Adrenal gland (tissue), 9 donors: ENCODE measurements at regions not wholly inside any gene's neighbourhood (a gene's known extent, or its start where the extent isn't known, plus 50 kb on each side); places are given as distances from the start of the nearest gene placed in this dataset.

Experiments
- DNase-seq, 7 donors: peaks; one replicate each; pipeline ENCODE4 v3.0.0-alpha.2; 2019 to 2020
- H3K27ac ChIP-seq, 5 donors: fragments of 200-600 bp; sonication (generic) in 4 of 5; 1 replicate in 3 of 5; 2 replicates in 2 of 5; pipeline versions ENCODE4 v1.5.1 to v1.8.0; 2016 to 2020; ENCODE audit warnings: mild to moderate bottlenecking in 1 of 5
- H3K27me3 ChIP-seq: fragments of 200-600 bp; 2 replicates; pipeline ENCODE4 v1.8.0; 2021
- H3K36me3 ChIP-seq, 2 donors: fragments of 200-600 bp; replicated peaks in 1 of 2; 1 replicate in 1 of 2; 2 replicates in 1 of 2; pipeline versions ENCODE4 v1.5.1 to v1.8.0; 2018 to 2022
- H3K4me1 ChIP-seq, 2 donors: fragments of 200-600 bp; replicated peaks in 1 of 2; 1 replicate in 1 of 2; 2 replicates in 1 of 2; pipeline versions ENCODE4 v1.5.1 to v1.8.0; 2018 to 2021
- H3K4me3 ChIP-seq, 4 donors: fragments of 200-600 bp; sonication (generic) in 3 of 4; one replicate each; pipeline ENCODE4 v1.5.1; 2016 to 2018
- H3K9me3 ChIP-seq, 3 donors: fragments of 200-600 bp; sonication (generic) in 1 of 3; replicated peaks in 1 of 3; 1 replicate in 2 of 3; 2 replicates in 1 of 3; pipeline versions ENCODE4 v1.5.1 to v1.8.0; 2016 to 2021
- POLR2A ChIP-seq, 2 donors: fragments of 450-650 bp; IDR thresholded peaks; one replicate each; pipeline ENCODE4 v1.6.1; 2017; ENCODE audit warnings: antibody characterized with exemption in 2 of 2, mild to moderate bottlenecking in 2 of 2, moderate library complexity in 1 of 2
- WGBS, 4 donors: extraction: QIAGEN DNeasy Blood & Tissue Kit in 2 of 4; methylation state at CpG; one replicate each; pipeline versions ENCODE4 v1.1.5 to v1.1.7; 2013 to 2017; 5-methylcytosine and 5-hydroxymethylcytosine counted together
- intact Hi-C, 2 donors: fragments of 100-400 bp; cut with DNase I; formaldehyde crosslinking; loops; one replicate each; pipeline versions ENCODE4 v1.14.1 to v1.15.0; 2022 to 2023
- TF ChIP-seq, protein P1 (sequence below), 6 experiments: fragments of 450-650 bp in 4 of 6; fragments of 200-600 bp in 2 of 6; sonication (generic) in 1 of 6; IDR thresholded peaks; 1 replicate in 5 of 6; 2 replicates in 1 of 6; pipeline versions ENCODE4 v1.5.1 to v1.8.0; 2016 to 2021; ENCODE audit warnings: antibody characterized with exemption in 6 of 6, mild to moderate bottlenecking in 2 of 6, moderate library complexity in 1 of 6
- donor health status: healthy with polysubstance abuse.
- donor health status: Bipolar disorder and iron deficiency.
- donor health status: DM: yes; HTN: yes; CAD: no.
- donor health status: DM: no; HTN: no; CAD: no.
- donor health status: DM: no; HTN: no; CAD: no.

GRCh38 chr10:130889780-130890179, 421.7 kb downstream of the TCERG1L start:
- TF ChIP-seq POLR2A (IDR thresholded peaks at IDR 0.05) = no peak
- TF ChIP-seq, protein P1, sequence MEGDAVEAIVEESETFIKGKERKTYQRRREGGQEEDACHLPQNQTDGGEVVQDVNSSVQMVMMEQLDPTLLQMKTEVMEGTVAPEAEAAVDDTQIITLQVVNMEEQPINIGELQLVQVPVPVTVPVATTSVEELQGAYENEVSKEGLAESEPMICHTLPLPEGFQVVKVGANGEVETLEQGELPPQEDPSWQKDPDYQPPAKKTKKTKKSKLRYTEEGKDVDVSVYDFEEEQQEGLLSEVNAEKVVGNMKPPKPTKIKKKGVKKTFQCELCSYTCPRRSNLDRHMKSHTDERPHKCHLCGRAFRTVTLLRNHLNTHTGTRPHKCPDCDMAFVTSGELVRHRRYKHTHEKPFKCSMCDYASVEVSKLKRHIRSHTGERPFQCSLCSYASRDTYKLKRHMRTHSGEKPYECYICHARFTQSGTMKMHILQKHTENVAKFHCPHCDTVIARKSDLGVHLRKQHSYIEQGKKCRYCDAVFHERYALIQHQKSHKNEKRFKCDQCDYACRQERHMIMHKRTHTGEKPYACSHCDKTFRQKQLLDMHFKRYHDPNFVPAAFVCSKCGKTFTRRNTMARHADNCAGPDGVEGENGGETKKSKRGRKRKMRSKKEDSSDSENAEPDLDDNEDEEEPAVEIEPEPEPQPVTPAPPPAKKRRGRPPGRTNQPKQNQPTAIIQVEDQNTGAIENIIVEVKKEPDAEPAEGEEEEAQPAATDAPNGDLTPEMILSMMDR (IDR thresholded peaks at IDR 0.05) = no peak
- H3K4me3 ChIP-seq = no peak overlapping the region
- H3K27ac ChIP-seq = no peak overlapping the region
- H3K36me3 ChIP-seq = no peaks in the 10 kb centered on the region
- WGBS, 4 donors = 76 to 87% (median 80%) methylated on average over 5 to 6 of the region's 6 CpGs
- no peaks in the 10 kb centered on the region for H3K4me1 ChIP-seq
- intact Hi-C loops = no loop called here
- H3K27me3 ChIP-seq = no peaks in the 10 kb centered on the region
- no peaks in the 10 kb centered on the region for H3K9me3 ChIP-seq
- DNase-seq = no peak

GRCh38 chr10:130891066-130891465, 420.5 kb downstream of the TCERG1L start:
- no peak for DNase-seq
- H3K36me3 ChIP-seq = no peaks in the 10 kb centered on the region
- no peaks in the 10 kb centered on the region for H3K9me3 ChIP-seq
- H3K4me1 ChIP-seq = no peaks in the 10 kb centered on the region
- H3K27ac ChIP-seq = no peak overlapping the region
- intact Hi-C loops = no loop called here
- no peaks in the 10 kb centered on the region for H3K27me3 ChIP-seq
- no peak overlapping the region for H3K4me3 ChIP-seq
- TF ChIP-seq, protein P1 (IDR thresholded peaks at IDR 0.05) = no peak
- TF ChIP-seq POLR2A (IDR thresholded peaks at IDR 0.05) = no peak
- WGBS, 4 donors = 83 to 91% (median 88%) methylated on average over 6 to 11 of the region's 11 CpGs

DNA sequence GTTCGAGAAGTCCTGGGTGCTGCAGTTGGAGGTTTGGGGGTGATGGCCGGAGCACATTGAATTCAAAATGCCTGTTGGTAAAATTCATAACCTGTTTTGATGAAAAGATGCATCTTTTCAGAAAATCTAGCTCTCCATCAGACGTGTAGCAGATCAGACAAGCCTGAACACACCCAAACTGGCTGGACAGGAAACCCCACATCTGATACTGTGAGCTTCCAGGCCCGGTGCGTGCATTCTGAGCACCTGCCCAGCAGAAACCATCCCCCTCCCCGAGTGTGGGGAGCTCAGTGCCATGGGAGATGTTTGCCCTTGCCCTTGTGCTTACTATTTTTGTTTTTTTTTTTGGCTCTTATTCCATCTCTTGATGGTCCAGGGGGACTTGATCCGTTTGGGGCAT, 417.1 kb downstream of the TCERG1L start:
- WGBS, 4 donors = 54 to 67% (median 64%) methylated on average over 7 of the region's 7 CpGs
- no peak for TF ChIP-seq POLR2A (IDR thresholded peaks at IDR 0.05)
- TF ChIP-seq, protein P1 (IDR thresholded peaks at IDR 0.05) = no peak
- Histone ChIP-seq H3K4me1 (no peaks in the 10 kb centered on the region), H3K9me3 (no peaks in the 10 kb centered on the region), H3K36me3 (no peaks in the 10 kb centered on the region), H3K27ac (no peak overlapping the region), H3K27me3 (no peaks in the 10 kb centered on the region), H3K4me3 (no peak overlapping the region)
- no peak for DNase-seq
- intact Hi-C loops = no loop called here

DNA sequence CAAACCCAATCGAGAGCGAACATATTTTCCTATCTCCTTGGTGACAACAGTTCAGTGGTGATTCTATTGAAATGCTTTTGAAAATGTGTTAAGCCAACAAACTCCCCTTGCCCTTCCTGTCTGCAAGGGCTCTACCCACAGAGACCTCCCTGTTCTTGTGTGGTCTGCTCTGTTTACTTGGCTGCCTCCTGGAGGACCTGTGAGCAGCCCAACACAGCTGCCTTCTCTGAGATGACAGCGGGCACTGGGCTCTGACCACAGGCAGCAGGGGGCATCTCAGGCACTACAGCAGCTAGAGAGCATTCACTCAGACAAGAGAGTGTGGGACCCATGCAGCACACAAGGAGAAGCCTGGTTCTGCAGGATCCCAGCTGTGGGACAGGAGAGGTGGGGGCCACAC, 416.4 kb downstream of the TCERG1L start:
- no peaks in the 10 kb centered on the region for H3K36me3 ChIP-seq
- intact Hi-C loops = no loop called here
- H3K27me3 ChIP-seq = no peaks in the 10 kb centered on the region
- no peak overlapping the region for H3K27ac ChIP-seq
- TF ChIP-seq POLR2A (IDR thresholded peaks at IDR 0.05) = no peak
- TF ChIP-seq, protein P1 (IDR thresholded peaks at IDR 0.05) = no peak
- no peaks in the 10 kb centered on the region for H3K9me3 ChIP-seq
- WGBS, 4 donors = 37 to 56% (median 51%) methylated on average over 2 to 3 of the region's 3 CpGs
- no peak overlapping the region for H3K4me3 ChIP-seq
- DNase-seq = no peak
- no peaks in the 10 kb centered on the region for H3K4me1 ChIP-seq
